HG02571 (cell line): ENCODE measurements at regions not wholly inside any gene's neighbourhood (a gene's known extent, or its start where the extent isn't known, plus 50 kb on each side); places are given as distances from the start of the nearest gene placed in this dataset.
"Not testable (repeated sequence)": the region's sequence is repeated elsewhere in the genome, so short reads cannot be mapped to it uniquely, and the experiment has no call there.

ENCODE experiments used
- ATAC-seq: cut with Tn5 transposase; IDR thresholded peaks from one replicate; pipeline ENCODE4 v1.9.1; 2021; ENCODE audit warnings: mild to moderate bottlenecking, moderate library complexity; ENCODE audit not compliant: unreplicated experiment

DNA sequence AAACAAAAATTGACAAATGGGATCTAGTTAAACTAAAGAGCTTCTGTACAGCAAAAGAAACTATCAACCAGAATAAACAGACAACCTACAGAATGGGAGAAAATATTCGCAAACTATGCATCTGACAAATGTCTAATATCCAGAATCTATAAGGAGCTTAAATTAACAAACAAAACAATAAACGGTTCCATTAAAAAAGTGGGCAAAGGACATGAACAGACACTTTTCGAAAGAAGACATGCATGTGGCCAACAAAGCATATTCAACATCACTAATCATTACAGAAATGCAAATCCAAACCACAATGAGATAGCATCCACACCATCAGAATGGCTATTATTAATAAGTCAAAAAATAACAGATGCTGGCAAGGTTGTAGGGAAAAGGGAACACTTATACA, 50.5 kb upstream of the MED13L start:
- not testable (repeated sequence) for ATAC-seq

DNA sequence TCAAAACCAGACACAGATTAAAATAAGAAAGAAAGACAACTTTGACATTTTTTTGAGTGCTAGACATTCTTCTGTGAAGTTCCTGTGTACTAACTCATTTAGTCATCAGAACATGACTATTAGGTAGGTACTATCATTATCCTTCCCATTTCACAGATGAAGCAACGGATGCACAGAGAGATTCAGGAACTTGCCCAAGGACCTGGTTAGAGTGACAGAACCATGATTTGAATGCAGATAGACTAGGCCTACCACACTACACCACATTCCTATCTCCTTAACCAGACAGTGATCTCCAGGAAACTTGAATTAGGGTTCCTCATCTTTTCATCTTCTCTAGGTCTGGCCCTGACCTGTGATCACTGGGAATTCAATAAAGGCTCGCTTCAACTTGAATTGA, 54.4 kb upstream of the MED13L start:
- ATAC-seq: no peak

DNA sequence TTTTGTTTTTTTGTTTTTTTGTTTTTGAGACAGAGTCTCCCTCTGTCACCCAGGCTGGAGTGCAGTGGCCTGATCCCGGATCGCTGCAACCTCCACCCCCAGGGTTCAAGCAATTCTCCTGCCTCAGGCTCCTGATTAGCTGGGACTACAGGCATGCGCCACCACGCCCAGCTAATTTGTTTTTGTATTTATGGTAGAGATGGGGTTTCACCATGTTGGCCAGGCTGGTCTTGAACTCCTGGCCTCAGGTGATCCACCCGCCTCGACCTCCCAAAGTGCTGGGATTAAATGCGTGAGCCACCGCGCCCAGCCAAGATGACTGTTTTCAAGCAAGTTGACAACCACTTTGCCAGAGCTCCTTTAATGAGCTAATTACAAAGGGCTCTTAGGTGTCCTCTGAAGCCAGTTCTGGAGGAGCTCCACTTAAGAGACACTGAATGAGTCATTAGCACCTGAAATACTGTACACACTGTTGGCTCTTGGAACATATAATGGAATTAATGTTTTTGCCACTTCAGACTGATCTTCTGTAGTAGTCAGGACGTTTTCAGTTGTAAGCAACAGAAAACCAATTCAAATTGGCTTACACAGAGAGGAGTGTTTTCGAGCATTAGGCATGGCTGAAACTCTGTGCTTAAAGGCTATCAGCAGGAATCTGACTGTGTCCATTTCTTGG, 55.4 kb upstream of the MED13L start:
- ATAC-seq: no peak

DNA sequence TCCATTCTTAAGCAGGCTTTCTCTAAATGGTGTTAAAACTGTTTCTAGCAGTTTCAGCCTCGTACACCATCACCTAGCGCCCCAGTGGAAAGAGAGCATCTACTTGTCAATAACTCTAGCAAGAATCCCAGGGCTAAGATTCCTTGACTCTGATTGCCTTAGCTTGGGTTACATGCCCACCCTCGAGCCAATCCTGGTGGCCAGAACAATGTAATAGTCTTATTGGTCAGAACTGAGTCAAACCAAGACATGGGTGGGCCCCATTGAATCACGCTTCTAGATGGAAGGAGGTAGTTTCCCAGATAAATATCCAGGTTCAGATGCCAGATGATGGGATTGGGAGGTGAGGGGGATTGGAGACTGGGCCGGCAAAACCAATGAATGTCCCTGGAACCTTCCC, 55.9 kb upstream of the MED13L start:
- ATAC-seq: no peak

DNA sequence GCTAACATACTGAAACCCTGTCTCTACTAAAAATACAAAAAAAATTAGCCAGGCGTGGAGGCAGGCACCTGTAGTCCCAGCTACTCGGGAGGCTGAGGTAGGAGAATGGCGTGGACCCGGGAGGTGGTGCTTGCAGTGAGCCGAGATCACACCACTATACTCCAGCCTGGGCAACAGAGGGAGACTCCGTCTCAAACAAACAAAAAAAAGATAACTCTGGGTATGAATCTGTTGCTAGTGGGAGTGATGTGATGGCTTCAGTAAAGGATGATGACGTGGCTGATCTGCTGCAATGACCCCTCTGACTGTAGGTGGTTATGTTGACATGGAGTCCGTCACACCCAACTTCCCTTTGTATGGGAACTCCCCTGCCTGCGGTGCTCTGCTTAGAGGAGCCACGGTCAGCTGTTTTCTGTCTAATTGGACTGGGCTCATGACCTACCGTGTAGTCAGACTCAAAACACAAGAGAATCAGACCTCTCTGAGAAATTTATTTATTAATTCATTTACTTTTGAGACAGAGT, 59.1 kb upstream of the MED13L start:
- peak; percentile 81 for ATAC-seq

GRCh38 chr12:116337312-116337711, 59.8 kb upstream of the MED13L start:
- ATAC-seq: no peak

DNA sequence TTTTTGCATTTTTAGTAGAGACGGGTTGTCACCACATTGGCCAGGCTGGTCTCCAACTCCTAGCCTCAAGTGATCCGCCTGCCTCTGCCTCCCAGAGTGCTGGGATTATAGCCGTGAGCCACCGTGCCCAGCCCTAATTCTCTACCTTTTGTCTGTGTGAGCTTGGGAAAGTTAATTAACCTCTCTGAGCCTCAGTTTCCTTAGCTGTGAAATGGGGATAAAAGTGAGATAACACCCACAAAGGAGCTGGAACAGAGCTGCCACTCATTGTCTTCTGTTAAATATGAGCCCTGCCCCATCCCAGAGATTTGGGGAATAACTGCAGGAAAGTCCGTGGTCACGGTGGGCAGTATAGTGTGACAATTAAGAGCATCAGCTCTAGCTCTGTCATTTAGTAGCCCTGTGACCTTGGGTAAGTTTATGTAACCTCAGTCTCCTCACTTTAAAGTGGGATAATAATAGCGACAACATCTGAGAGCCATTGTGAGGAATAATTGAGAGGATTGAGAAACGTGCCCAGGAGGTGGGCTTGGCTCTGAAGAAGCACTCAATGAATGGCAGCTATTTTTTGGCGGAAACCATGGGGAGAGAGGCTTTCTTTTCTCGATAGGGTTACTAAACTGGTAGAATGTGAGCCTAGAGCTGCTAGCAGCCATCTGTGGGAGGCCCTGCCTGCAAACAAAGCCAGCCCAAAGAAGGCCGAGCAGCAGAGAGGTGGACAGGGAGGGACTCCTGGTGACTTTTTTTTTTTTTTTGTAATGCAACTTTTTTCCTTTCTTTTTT, 60.8 kb upstream of the MED13L start:
- ATAC-seq: no peak

DNA sequence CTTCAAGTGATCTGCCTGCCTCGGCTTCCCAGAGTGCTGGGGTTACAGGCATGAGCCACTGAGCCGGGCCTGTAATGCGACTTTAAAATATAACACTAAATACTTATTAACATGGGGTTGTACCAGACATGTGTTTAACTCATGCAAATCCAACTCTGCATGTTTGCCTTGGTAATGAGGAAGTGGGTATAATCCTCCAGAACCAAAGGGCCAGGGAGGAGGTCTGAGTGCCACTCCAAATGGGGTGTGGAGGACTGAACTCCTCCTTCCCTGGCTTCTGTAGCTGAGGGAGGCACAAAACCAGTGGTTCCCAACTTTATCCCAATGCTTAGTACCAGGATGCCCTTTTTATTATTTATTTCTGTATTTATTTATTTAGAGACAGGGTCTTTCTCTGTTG, 61.6 kb upstream of the MED13L start:
- ATAC-seq: no peak

DNA sequence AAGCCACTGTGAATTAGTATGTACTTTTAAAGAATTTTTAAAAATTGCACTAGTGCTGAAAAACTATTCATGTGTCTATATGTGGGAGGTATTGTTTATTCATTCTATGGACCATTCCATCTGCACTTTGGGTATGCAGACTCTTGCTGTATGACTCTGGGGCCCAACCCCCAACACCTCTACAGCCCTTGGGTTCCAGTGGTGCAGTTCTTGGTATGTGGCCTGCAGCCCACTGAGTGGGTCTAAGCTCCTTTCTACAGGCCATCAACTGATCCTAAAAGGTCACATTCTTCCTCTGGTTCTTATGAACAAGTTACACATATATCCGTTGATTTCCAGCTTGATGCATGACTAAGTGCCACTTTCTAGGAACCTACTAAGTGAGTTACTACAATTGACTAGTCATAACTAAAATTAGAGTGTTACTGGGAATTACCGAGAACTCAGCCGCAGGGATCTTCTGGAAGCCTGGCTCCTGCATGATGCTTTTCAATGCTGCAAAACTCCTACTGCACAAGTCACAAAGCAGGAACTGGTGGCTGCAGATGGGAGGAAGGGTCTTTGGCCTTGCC, 62.4 kb upstream of the MED13L start:
- no peak for ATAC-seq

- ATAC-seq: no peak
Measured at GRCh38 chr12:116343331-116343884, 65.9 kb upstream of the MED13L start.

- ATAC-seq: no peak
Measured at GRCh38 chr12:116346222-116346621, 68.7 kb upstream of the MED13L start.

- ATAC-seq: no peak
Measured at GRCh38 chr12:116346741-116347140, 69.2 kb upstream of the MED13L start.

GRCh38 chr12:116347265-116347664, 69.8 kb upstream of the MED13L start:
- ATAC-seq: no peak

DNA sequence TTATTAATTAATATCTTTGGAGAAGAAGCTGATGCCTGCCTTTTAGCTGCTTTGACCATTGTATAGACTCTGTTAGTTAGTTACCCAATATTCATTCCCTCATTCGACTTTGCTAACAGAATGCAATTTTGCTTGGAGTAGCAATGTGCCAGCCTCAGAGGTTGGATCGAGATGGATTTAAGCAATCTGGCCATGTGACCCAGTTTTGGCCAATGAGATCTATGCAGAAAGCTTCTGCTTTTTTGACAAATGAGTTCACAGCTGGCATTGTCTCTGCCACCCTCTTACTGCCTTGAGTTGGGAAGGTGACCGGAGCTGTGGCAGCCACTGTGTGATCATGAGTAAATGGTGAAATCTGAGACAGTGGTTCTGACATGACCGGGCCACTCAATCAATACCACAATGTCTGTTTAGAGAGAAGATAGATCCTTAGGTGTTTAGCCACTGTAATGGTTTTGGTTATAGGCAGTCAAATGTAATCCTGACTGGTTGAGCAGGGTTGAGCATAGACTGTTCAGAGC, 74.9 kb upstream of the MED13L start:
- no peak for ATAC-seq

DNA sequence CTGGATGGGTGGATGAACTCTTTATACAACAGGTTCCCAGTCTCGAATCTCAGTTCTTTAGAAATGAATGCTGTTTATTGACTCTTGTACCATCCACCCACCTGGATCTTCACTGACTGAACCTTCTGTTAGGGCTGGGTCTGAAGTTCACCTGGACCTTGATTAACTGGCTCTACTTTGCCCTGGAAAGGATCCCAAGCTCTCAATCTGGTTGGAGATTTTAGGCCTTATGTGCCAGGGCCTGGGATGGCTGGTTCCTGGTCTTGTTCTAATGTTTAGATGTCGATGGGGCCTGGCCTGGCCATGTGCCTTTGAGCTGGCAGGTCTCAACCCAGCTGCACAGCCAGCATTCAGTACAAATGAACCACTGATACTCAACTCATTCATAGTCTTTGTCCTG, 76.5 kb upstream of the MED13L start:
- no peak for ATAC-seq

DNA sequence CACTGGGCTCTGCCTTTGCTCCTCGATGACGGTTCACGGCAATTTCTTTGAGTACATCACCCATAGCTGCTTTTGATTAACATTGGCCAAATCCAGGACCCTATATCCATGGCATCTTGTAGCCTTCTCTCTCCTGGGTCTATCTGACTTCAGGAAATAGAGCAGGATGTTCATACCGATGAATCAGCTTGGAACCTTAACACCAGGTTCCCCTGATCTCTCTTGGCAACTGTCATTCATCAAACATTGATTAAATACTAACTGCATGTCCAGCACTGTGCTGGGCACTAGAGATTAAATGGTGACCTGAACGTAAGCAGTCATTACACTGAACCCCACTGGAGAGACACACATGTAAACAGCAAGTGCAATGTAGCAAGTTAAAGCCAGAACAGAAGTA, 77.0 kb upstream of the MED13L start:
- ATAC-seq: no peak

- ATAC-seq: no peak
Measured at GRCh38 chr12:116354950-116355783, 77.7 kb upstream of the MED13L start.

- no peak for ATAC-seq
Measured at GRCh38 chr12:116358536-116358892, 81.0 kb upstream of the MED13L start.

GRCh38 chr12:116358893-116359761, 81.6 kb upstream of the MED13L start:
- no peak for ATAC-seq
